Epithelial cell of prostate (primary cell): ENCODE measurements at regions not wholly inside any gene's neighbourhood (a gene's known extent, or its start where the extent isn't known, plus 50 kb on each side); places are given as distances from the start of the nearest gene placed in this dataset.
"Not testable (repeated sequence)": the region's sequence is repeated elsewhere in the genome, so short reads cannot be mapped to it uniquely, and the experiment has no call there.

Experiments
- DNase-seq: peaks from one replicate; pipeline ENCODE4 v3.0.0-alpha.2; 2011; ENCODE audit warnings: low read depth, low spot score
- H3K27ac ChIP-seq: fragments of 450-650 bp; 2 replicates; pipeline ENCODE4 v1.5.1; 2017; ENCODE audit warnings: mild to moderate bottlenecking

GRCh38 chr3:166283840-166284239, 446.6 kb upstream of the BCHE start:
- no peak overlapping the region for H3K27ac ChIP-seq

GRCh38 chr3:166282931-166283330, 445.7 kb upstream of the BCHE start:
- H3K27ac ChIP-seq, result no peak overlapping the region

More at GRCh38 chr3:166283840-166284239, 446.6 kb upstream of the BCHE start:
- DNase-seq, result peak; percentile 20

GRCh38 chr3:166279636-166280035, 442.4 kb upstream of the BCHE start:
- DNase-seq, result no peak
- H3K27ac ChIP-seq, result no peak overlapping the region

More at GRCh38 chr3:166282931-166283330, 445.7 kb upstream of the BCHE start:
- DNase-seq, result no peak

- no peak overlapping the region for H3K27ac ChIP-seq
- no peak for DNase-seq
These were observed 437.8 kb upstream of the BCHE start for GRCh38 chr3:166275024-166275390.

GRCh38 chr3:166274351-166275023, 437.3 kb upstream of the BCHE start:
- DNase-seq, result no peak
- H3K27ac ChIP-seq, result no peak overlapping the region

GRCh38 chr3:166270429-166270828, 433.2 kb upstream of the BCHE start:
- DNase-seq, result no peak
- H3K27ac ChIP-seq, result no peak overlapping the region

GRCh38 chr3:166265153-166265552, 427.9 kb upstream of the BCHE start:
- DNase-seq, result no peak
- H3K27ac ChIP-seq, result no peak overlapping the region

- no peak overlapping the region for H3K27ac ChIP-seq
These were observed 426.2 kb upstream of the BCHE start for GRCh38 chr3:166263460-166263859.

GRCh38 chr3:166258293-166258850, 421.1 kb upstream of the BCHE start:
- DNase-seq, H3K27ac ChIP-seq: not testable (repeated sequence)

More at GRCh38 chr3:166263460-166263859, 426.2 kb upstream of the BCHE start:
- no peak for DNase-seq

GRCh38 chr3:166257715-166258114, 420.5 kb upstream of the BCHE start:
- H3K27ac ChIP-seq, result no peak overlapping the region
- DNase-seq, result no peak

GRCh38 chr3:166248784-166249183, 411.6 kb upstream of the BCHE start:
- H3K27ac ChIP-seq, result no peak overlapping the region

GRCh38 chr3:166243511-166243910, 406.3 kb upstream of the BCHE start:
- DNase-seq, result no peak
- no peak overlapping the region for H3K27ac ChIP-seq

More at GRCh38 chr3:166248784-166249183, 411.6 kb upstream of the BCHE start:
- DNase-seq, result no peak

GRCh38 chr3:166223120-166223519, 385.9 kb upstream of the BCHE start:
- no peak for DNase-seq
- H3K27ac ChIP-seq, result no peak overlapping the region

GRCh38 chr3:166211451-166211850, 374.2 kb upstream of the BCHE start:
- no peak for DNase-seq
- no peak overlapping the region for H3K27ac ChIP-seq

- no peak for DNase-seq
- H3K27ac ChIP-seq, result no peak overlapping the region
These were observed 372.5 kb upstream of the BCHE start for GRCh38 chr3:166209701-166210100.

GRCh38 chr3:166205158-166205557, 367.9 kb upstream of the BCHE start:
- no peak overlapping the region for H3K27ac ChIP-seq
- no peak for DNase-seq

GRCh38 chr3:166201476-166201875, 364.3 kb upstream of the BCHE start:
- H3K27ac ChIP-seq, result no peak overlapping the region
- no peak for DNase-seq

GRCh38 chr3:166199491-166199890, 362.3 kb upstream of the BCHE start:
- DNase-seq, result no peak
- no peak overlapping the region for H3K27ac ChIP-seq

- DNase-seq, result no peak
- H3K27ac ChIP-seq, result no peak overlapping the region
These were observed 358.6 kb upstream of the BCHE start for GRCh38 chr3:166195808-166196207.

GRCh38 chr3:166191411-166191810, 354.2 kb upstream of the BCHE start:
- no peak for DNase-seq
- peak overlapping the region; percentile 61 for H3K27ac ChIP-seq

- DNase-seq, result peak; percentile 52
- peak overlapping the region; percentile 61 for H3K27ac ChIP-seq
These were observed 353.1 kb upstream of the BCHE start for GRCh38 chr3:166190360-166190759.

GRCh38 chr3:166187237-166187636, 350.0 kb upstream of the BCHE start:
- no peak for DNase-seq
- H3K27ac ChIP-seq, result no peak overlapping the region
